NCI-H2196 treated with DMSO at 0.1 percent for 48 hours (cell line): ENCODE measurements at regions not wholly inside any gene's neighbourhood (a gene's known extent, or its start where the extent isn't known, plus 50 kb on each side); places are given as distances from the start of the nearest gene placed in this dataset.
"Not testable (repeated sequence)": the region's sequence is repeated elsewhere in the genome, so short reads cannot be mapped to it uniquely, and the experiment has no call there.

Experiments used
- DNase-seq: peaks from one replicate; lab custom pipeline; 2025; ENCODE audit not compliant: unreplicated experiment; lab: John Stamatoyannopoulos, UW

GRCh38 chr1:194060481-194060880, 874.1 kb upstream of the B3GALT2 start:
- DNase-seq = no peak

- not testable (repeated sequence) for DNase-seq
Measured at GRCh38 chr1:194058268-194058667, 871.9 kb upstream of the B3GALT2 start.

- DNase-seq = no peak
Measured at GRCh38 chr1:194056169-194056568, 869.8 kb upstream of the B3GALT2 start.

GRCh38 chr1:194055536-194055935, 869.1 kb upstream of the B3GALT2 start:
- DNase-seq = no peak

GRCh38 chr1:194052514-194053338, 866.3 kb upstream of the B3GALT2 start:
- DNase-seq = no peak

GRCh38 chr1:194047921-194048320, 861.5 kb upstream of the B3GALT2 start:
- DNase-seq = no peak

- DNase-seq = no peak
Measured at GRCh38 chr1:194047206-194047605, 860.8 kb upstream of the B3GALT2 start.

- no peak for DNase-seq
Measured at GRCh38 chr1:194045416-194045815, 859.0 kb upstream of the B3GALT2 start.

- DNase-seq = no peak
Measured at GRCh38 chr1:194044892-194045291, 858.5 kb upstream of the B3GALT2 start.

GRCh38 chr1:194043984-194044755, 857.8 kb upstream of the B3GALT2 start:
- DNase-seq = no peak

GRCh38 chr1:194042736-194043135, 856.3 kb upstream of the B3GALT2 start:
- no peak for DNase-seq

- DNase-seq = no peak
Measured at GRCh38 chr1:194040496-194040895, 854.1 kb upstream of the B3GALT2 start.

GRCh38 chr1:194039578-194039977, 853.2 kb upstream of the B3GALT2 start:
- DNase-seq = no peak

- no peak for DNase-seq
Measured at GRCh38 chr1:194033646-194034045, 847.2 kb upstream of the B3GALT2 start.

- DNase-seq = no peak
Measured at GRCh38 chr1:194028002-194028401, 841.6 kb upstream of the B3GALT2 start.

- DNase-seq = no peak
Measured at GRCh38 chr1:194026422-194026821, 840.0 kb upstream of the B3GALT2 start.

GRCh38 chr1:194024659-194025058, 838.2 kb upstream of the B3GALT2 start:
- DNase-seq = no peak

GRCh38 chr1:194014014-194014413, 827.6 kb upstream of the B3GALT2 start:
- DNase-seq = no peak

- DNase-seq = no peak
Measured at GRCh38 chr1:194013561-194013960, 827.1 kb upstream of the B3GALT2 start.

- DNase-seq = no peak
Measured at GRCh38 chr1:194004146-194004545, 817.7 kb upstream of the B3GALT2 start.

GRCh38 chr1:194001726-194002350, 815.4 kb upstream of the B3GALT2 start:
- not testable (repeated sequence) for DNase-seq

- DNase-seq = no peak
Measured at GRCh38 chr1:193988885-193989284, 802.5 kb upstream of the B3GALT2 start.
